H9 (cell line): ENCODE measurements at regions not wholly inside any gene's neighbourhood (a gene's known extent, or its start where the extent isn't known, plus 50 kb on each side); places are given as distances from the start of the nearest gene placed in this dataset.

ENCODE experiments used
- DNase-seq: peaks from one replicate; pipeline ENCODE4 v3.0.0-alpha.2; 2017
- H2AFZ ChIP-seq: one replicate; pipeline ENCODE4 v1.6.1; 2013; ENCODE audit warnings: mild to moderate bottlenecking, low read length, control low read depth, moderate library complexity
- H2AK5ac ChIP-seq: 2 replicates; pipeline ENCODE4 v1.6.1; 2013; ENCODE audit warnings: low read length, control low read depth, mixed read lengths; ENCODE audit not compliant: insufficient read length
- H2BK120ac ChIP-seq: one replicate; pipeline ENCODE4 v1.6.1; 2013; ENCODE audit warnings: low read depth, mild to moderate bottlenecking, low read length, control low read depth, inconsistent platforms; ENCODE audit not compliant: poor library complexity, severe bottlenecking
- H2BK12ac ChIP-seq: 2 replicates; pipeline ENCODE4 v1.6.1; 2013; ENCODE audit warnings: low read length, control low read depth, mixed read lengths, low read depth; ENCODE audit not compliant: insufficient read length
- H2BK15ac ChIP-seq: 2 replicates; pipeline ENCODE4 v1.6.1; 2013; ENCODE audit warnings: low read depth, low read length, control low read depth
- H2BK20ac ChIP-seq: one replicate; pipeline ENCODE4 v1.6.1; 2013; ENCODE audit warnings: low read depth, mild to moderate bottlenecking, low read length, control low read depth, inconsistent platforms; ENCODE audit not compliant: poor library complexity, severe bottlenecking
- H2BK5ac ChIP-seq: 2 replicates; pipeline ENCODE4 v1.6.1; 2013; ENCODE audit warnings: low read length, control low read depth, mixed read lengths; ENCODE audit not compliant: insufficient read length
- H3K14ac ChIP-seq: 2 replicates; pipeline ENCODE4 v1.6.1; 2013; ENCODE audit warnings: low read length, control low read depth; ENCODE audit not compliant: insufficient read depth
- H3K18ac ChIP-seq: 2 replicates; pipeline ENCODE4 v1.6.1; 2013; ENCODE audit warnings: low read depth, mild to moderate bottlenecking, mixed read lengths, low read length, control low read depth; ENCODE audit not compliant: insufficient read length
- H3K23ac ChIP-seq: 2 replicates; pipeline ENCODE4 v1.6.1; 2013; ENCODE audit warnings: low read length, control low read depth, mixed read lengths, low read depth; ENCODE audit not compliant: insufficient read length
- H3K23me2 ChIP-seq: 2 replicates; pipeline ENCODE4 v1.6.1; 2013; ENCODE audit warnings: low read depth, mild to moderate bottlenecking, mixed read lengths, low read length, control low read depth; ENCODE audit not compliant: insufficient read length, poor library complexity, severe bottlenecking
- H3K27ac ChIP-seq: 2 replicates; pipeline ENCODE4 v1.5.1; 2013; ENCODE audit warnings: low read length, control low read depth, mixed read lengths, low read depth; ENCODE audit not compliant: insufficient read length
- H3K27me3 ChIP-seq: 2 replicates; pipeline ENCODE4 v1.6.1; 2013; ENCODE audit warnings: low read length, control low read depth, inconsistent platforms; ENCODE audit not compliant: insufficient read depth
- H3K4ac ChIP-seq: 2 replicates; pipeline ENCODE4 v1.6.1; 2013; ENCODE audit warnings: low read depth, mild to moderate bottlenecking, control low read depth, inconsistent platforms, low read length, moderate library complexity
- H3K4me1 ChIP-seq: 2 replicates; pipeline ENCODE4 v1.6.1; 2013; ENCODE audit warnings: low read length, control low read depth, inconsistent platforms; ENCODE audit not compliant: insufficient read depth
- H3K4me2 ChIP-seq: 2 replicates; pipeline ENCODE4 v1.6.1; 2013; ENCODE audit warnings: low read length, control low read depth, mixed read lengths; ENCODE audit not compliant: insufficient read length, insufficient read depth
- H3K56ac ChIP-seq: 2 replicates; pipeline ENCODE4 v1.6.1; 2013; ENCODE audit warnings: low read depth, mild to moderate bottlenecking, mixed read lengths, low read length, control low read depth; ENCODE audit not compliant: insufficient read length
- H3K79me1 ChIP-seq: 2 replicates; pipeline ENCODE4 v1.6.1; 2013; ENCODE audit warnings: low read depth, mild to moderate bottlenecking, moderate library complexity, low read length, control low read depth, inconsistent platforms; ENCODE audit not compliant: insufficient read depth, poor library complexity, severe bottlenecking
- H3K79me2 ChIP-seq: 2 replicates; pipeline ENCODE4 v1.6.1; 2013; ENCODE audit warnings: low read length, control low read depth, inconsistent platforms; ENCODE audit not compliant: insufficient read depth
- H3K9ac ChIP-seq: 2 replicates; pipeline ENCODE4 v1.6.1; 2013; ENCODE audit warnings: low read length, control low read depth, mixed read lengths; ENCODE audit not compliant: insufficient read length; ENCODE audit errors: extremely low read depth
- H3K9me3 ChIP-seq: one replicate; pipeline ENCODE4 v1.6.1; 2013; ENCODE audit warnings: low read depth, low read length, inconsistent platforms; ENCODE audit not compliant: control insufficient read depth
- H3T11ph ChIP-seq: one replicate; pipeline ENCODE4 v1.6.1; 2013; ENCODE audit warnings: mild to moderate bottlenecking, low read length, control low read depth, inconsistent platforms
- H4K20me1 ChIP-seq: one replicate; pipeline ENCODE4 v1.6.1; 2013; ENCODE audit not compliant: control insufficient read depth, insufficient read length, insufficient read depth
- H4K5ac ChIP-seq: 2 replicates; pipeline ENCODE4 v1.6.1; 2013; ENCODE audit warnings: low read depth, mild to moderate bottlenecking, mixed read lengths, low read length, control low read depth; ENCODE audit not compliant: insufficient read length
- H4K8ac ChIP-seq: replicated peaks from 2 replicates; pipeline ENCODE4 v1.6.1; 2013; ENCODE audit warnings: low read length, control low read depth, mixed read lengths, low read depth; ENCODE audit not compliant: insufficient read length
- H4K91ac ChIP-seq: 2 replicates; pipeline ENCODE4 v1.6.1; 2013; ENCODE audit warnings: low read depth, mild to moderate bottlenecking, moderate library complexity, mixed read lengths, low read length, control low read depth; ENCODE audit not compliant: insufficient read length
- H3K27ac Mint-ChIP-seq, 3 experiments: 2 replicates in 2 of 3; 3 replicates in 1 of 3; pipeline ENCODE4 v1.8.0; 2020 to 2021; ENCODE audit warnings: mixed read lengths in 3 of 3, mild to moderate bottlenecking in 1 of 3, moderate library complexity in 1 of 3
- H3K27me3 Mint-ChIP-seq: 2 replicates; pipeline ENCODE4 v1.8.0; 2021; ENCODE audit warnings: low read depth, mild to moderate bottlenecking, moderate library complexity, mixed read lengths
- H3K36me3 Mint-ChIP-seq, 3 experiments: 2 replicates in 2 of 3; 3 replicates in 1 of 3; pipeline ENCODE4 v1.8.0; 2020 to 2021; ENCODE audit warnings: low read depth in 3 of 3, mixed read lengths in 3 of 3; ENCODE audit not compliant: insufficient read depth in 1 of 3
- H3K4me1 Mint-ChIP-seq, 2 experiments: 2 replicates each; pipeline ENCODE4 v1.8.0; 2020; ENCODE audit warnings: mixed read lengths in 2 of 2
- H3K4me3 Mint-ChIP-seq, 2 experiments: 2 replicates in 1 of 2; 3 replicates in 1 of 2; pipeline ENCODE4 v1.8.0; 2020 to 2021; ENCODE audit warnings: mild to moderate bottlenecking in 2 of 2, mixed read lengths in 2 of 2, moderate library complexity in 1 of 2
- H3K9me3 Mint-ChIP-seq, 2 experiments: 2 replicates in 1 of 2; 3 replicates in 1 of 2; pipeline ENCODE4 v1.8.0; 2020; ENCODE audit warnings: mild to moderate bottlenecking in 2 of 2, mixed read lengths in 2 of 2, moderate library complexity in 1 of 2
- WGBS: extraction: QIAGEN DNeasy Blood & Tissue Kit; methylation state at CpG from one replicate; pipeline ENCODE4 v1.1.7; 2013; ENCODE audit warnings: missing lambda C conversion rate, low lambda C conversion rate, mixed read lengths; ENCODE audit not compliant: insufficient read length; ENCODE audit errors: extremely low coverage; 5-methylcytosine and 5-hydroxymethylcytosine counted together
- TF ChIP-seq, protein P1 (sequence below): fragments of 200-600 bp; sonication (generic); conservative IDR thresholded peaks from 3 replicates; pipeline ENCODE4 v1.8.0; 2021; ENCODE audit warnings: antibody characterized with exemption, mild to moderate bottlenecking

- Histone ChIP-seq H2AK5ac (no peak overlapping the region), H3K56ac (no peak overlapping the region), H3K27ac (no peak overlapping the region), H3K14ac (no peak overlapping the region), H3K9ac (no peak overlapping the region), H2BK5ac (no peak overlapping the region), H2BK20ac (no peak overlapping the region), H3K18ac (no peak overlapping the region), H3K79me2 (no peaks in the 10 kb centered on the region), H3K79me1 (no peaks in the 10 kb centered on the region), H2BK120ac (no peak overlapping the region), H4K91ac (no peak overlapping the region), H2AFZ (no peak overlapping the region), H3T11ph (no peak overlapping the region), H4K8ac (no peak overlapping the region), H3K9me3 (no peaks in the 10 kb centered on the region), H3K4me2 (no peak overlapping the region), H2BK15ac (no peak overlapping the region), H3K27me3 (no peaks in the 10 kb centered on the region), H2BK12ac (no peak overlapping the region), H3K4me1 (peaks cover 4% of the 10 kb centered on the region; the same call in 1 of the 2 replicates), H3K4ac (no peak overlapping the region), H3K23ac (no peak overlapping the region), H4K20me1 (no peaks in the 10 kb centered on the region), H4K5ac (no peak overlapping the region), H3K23me2 (no peaks in the 10 kb centered on the region)
- WGBS: no CpG with 5 or more reads among the region's 2 CpGs
- Mint-ChIP-seq H3K9me3 (peaks cover 0 to 2% of the 10 kb centered on the region in 2 experiments; a peak in 1 of 5 replicates), H3K4me3 (no peak overlapping the region), H3K27me3 (no peaks in the 10 kb centered on the region), H3K36me3 (no peaks in the 10 kb centered on the region), H3K4me1 (peaks cover 7 to 8% of the 10 kb centered on the region in 2 experiments; a peak in 3 of 4 replicates), H3K27ac (no peak overlapping the region)
- DNase-seq: no peak
- TF ChIP-seq, protein P1, sequence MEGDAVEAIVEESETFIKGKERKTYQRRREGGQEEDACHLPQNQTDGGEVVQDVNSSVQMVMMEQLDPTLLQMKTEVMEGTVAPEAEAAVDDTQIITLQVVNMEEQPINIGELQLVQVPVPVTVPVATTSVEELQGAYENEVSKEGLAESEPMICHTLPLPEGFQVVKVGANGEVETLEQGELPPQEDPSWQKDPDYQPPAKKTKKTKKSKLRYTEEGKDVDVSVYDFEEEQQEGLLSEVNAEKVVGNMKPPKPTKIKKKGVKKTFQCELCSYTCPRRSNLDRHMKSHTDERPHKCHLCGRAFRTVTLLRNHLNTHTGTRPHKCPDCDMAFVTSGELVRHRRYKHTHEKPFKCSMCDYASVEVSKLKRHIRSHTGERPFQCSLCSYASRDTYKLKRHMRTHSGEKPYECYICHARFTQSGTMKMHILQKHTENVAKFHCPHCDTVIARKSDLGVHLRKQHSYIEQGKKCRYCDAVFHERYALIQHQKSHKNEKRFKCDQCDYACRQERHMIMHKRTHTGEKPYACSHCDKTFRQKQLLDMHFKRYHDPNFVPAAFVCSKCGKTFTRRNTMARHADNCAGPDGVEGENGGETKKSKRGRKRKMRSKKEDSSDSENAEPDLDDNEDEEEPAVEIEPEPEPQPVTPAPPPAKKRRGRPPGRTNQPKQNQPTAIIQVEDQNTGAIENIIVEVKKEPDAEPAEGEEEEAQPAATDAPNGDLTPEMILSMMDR: no peak
Observed at GRCh38 chr5:69000949-69001348, 92.9 kb upstream of the SLC30A5 start.
